Neuronal stem cell (in vitro differentiated cells): ENCODE measurements at regions not wholly inside any gene's neighbourhood (a gene's known extent, or its start where the extent isn't known, plus 50 kb on each side); places are given as distances from the start of the nearest gene placed in this dataset.

Source experiments
- DNase-seq: peaks from one replicate; pipeline ENCODE4 v3.0.0-alpha.2; 2013; ENCODE audit warnings: low spot score
- H2AFZ ChIP-seq: one replicate; pipeline ENCODE4 v1.6.1; 2013; ENCODE audit warnings: mild to moderate bottlenecking, low read length, inconsistent platforms
- H2AK5ac ChIP-seq: 2 replicates; pipeline ENCODE4 v1.6.1; 2013; ENCODE audit warnings: low read depth, mild to moderate bottlenecking, inconsistent platforms, low read length, moderate library complexity, mixed read lengths
- H2BK120ac ChIP-seq: 2 replicates; pipeline ENCODE4 v1.6.1; 2013; ENCODE audit warnings: low read depth, mild to moderate bottlenecking, inconsistent platforms, low read length, moderate library complexity, mixed read lengths
- H2BK12ac ChIP-seq: one replicate; pipeline ENCODE4 v1.6.1; 2013; ENCODE audit warnings: low read length, inconsistent platforms
- H2BK15ac ChIP-seq: 2 replicates; pipeline ENCODE4 v1.6.1; 2013; ENCODE audit warnings: mild to moderate bottlenecking, low read length, inconsistent platforms, mixed read lengths
- H2BK5ac ChIP-seq: one replicate; pipeline ENCODE4 v1.6.1; 2013; ENCODE audit warnings: inconsistent platforms, mild to moderate bottlenecking, low read length, moderate library complexity
- H3K14ac ChIP-seq: one replicate; pipeline ENCODE4 v1.6.1; 2013; ENCODE audit warnings: low read length, inconsistent platforms
- H3K18ac ChIP-seq: 2 replicates; pipeline ENCODE4 v1.6.1; 2013; ENCODE audit warnings: low read length, inconsistent platforms
- H3K23ac ChIP-seq: 2 replicates; pipeline ENCODE4 v1.6.1; 2013; ENCODE audit warnings: low read depth, mild to moderate bottlenecking, mixed read lengths, low read length, inconsistent platforms; ENCODE audit not compliant: poor library complexity
- H3K27ac ChIP-seq: replicated peaks from 3 replicates; pipeline ENCODE4 v1.5.1; 2013; ENCODE audit warnings: low read length, inconsistent platforms
- H3K27me3 ChIP-seq, 3 experiments: 2 replicates each; pipeline ENCODE4 v1.6.1; 2013; ENCODE audit warnings: low read length in 3 of 3, mild to moderate bottlenecking in 2 of 3, inconsistent platforms in 1 of 3, low read depth in 1 of 3, mixed read lengths in 1 of 3, moderate library complexity in 1 of 3; ENCODE audit not compliant: control insufficient read depth in 3 of 3, insufficient read depth in 3 of 3
- H3K36me3 ChIP-seq, 2 donors: replicated peaks in 1 of 2; 2 replicates each; pipeline ENCODE4 v1.6.1; 2013; ENCODE audit warnings: low read length in 2 of 2; ENCODE audit not compliant: control insufficient read depth in 2 of 2, insufficient read depth in 2 of 2
- H3K4ac ChIP-seq: 2 replicates; pipeline ENCODE4 v1.6.1; 2013; ENCODE audit warnings: inconsistent platforms, mild to moderate bottlenecking, low read length, moderate library complexity
- H3K4me1 ChIP-seq, 2 donors: 1 replicate in 1 of 2; 2 replicates in 1 of 2; pipeline ENCODE4 v1.6.1; 2013; ENCODE audit warnings: low read length in 2 of 2, low read depth in 1 of 2; ENCODE audit not compliant: control insufficient read depth in 2 of 2, insufficient read depth in 1 of 2
- H3K4me2 ChIP-seq: one replicate; pipeline ENCODE4 v1.6.1; 2013; ENCODE audit warnings: mild to moderate bottlenecking, low read length, inconsistent platforms; ENCODE audit not compliant: insufficient read depth, poor library complexity, severe bottlenecking
- H3K4me3 ChIP-seq, 2 donors: 2 replicates each; pipeline ENCODE4 v1.5.1; 2013; ENCODE audit warnings: low read length in 2 of 2, mild to moderate bottlenecking in 2 of 2, inconsistent platforms in 1 of 2, moderate library complexity in 1 of 2
- H3K79me1 ChIP-seq: one replicate; pipeline ENCODE4 v1.6.1; 2013; ENCODE audit warnings: low read depth, mild to moderate bottlenecking, inconsistent platforms, low read length, moderate library complexity
- H3K9ac ChIP-seq: one replicate; pipeline ENCODE4 v1.6.1; 2013; ENCODE audit warnings: mild to moderate bottlenecking, low read depth, low read length, inconsistent platforms; ENCODE audit not compliant: poor library complexity
- H3K9me3 ChIP-seq, 2 donors: replicated peaks in 1 of 2; 2 replicates each; pipeline versions ENCODE3 to v1.6.1; 2013; ENCODE audit warnings: low read length in 2 of 2, mild to moderate bottlenecking in 2 of 2, inconsistent platforms in 1 of 2, low read depth in 1 of 2, mixed read lengths in 1 of 2, moderate library complexity in 1 of 2; ENCODE audit not compliant: control insufficient read depth in 2 of 2, insufficient read depth in 1 of 2
- H4K8ac ChIP-seq: one replicate; pipeline ENCODE4 v1.6.1; 2013; ENCODE audit warnings: low read depth, mild to moderate bottlenecking, inconsistent platforms, low read length, moderate library complexity
- H4K91ac ChIP-seq: one replicate; pipeline ENCODE4 v1.6.1; 2013; ENCODE audit warnings: low read length, low read depth, mild to moderate bottlenecking, inconsistent platforms; ENCODE audit not compliant: poor library complexity
- whole genome bisulfite sequencing, 2 donors: extraction: QIAGEN DNeasy Blood & Tissue Kit; methylation state at CpG; one replicate each; pipeline ENCODE4 v1.1.7; 2013; ENCODE audit warnings: missing lambda C conversion rate in 2 of 2, mixed read lengths in 1 of 2; ENCODE audit not compliant: insufficient read length in 2 of 2, insufficient replicate concordance in 1 of 2; ENCODE audit errors: extremely low coverage in 2 of 2; 5-methylcytosine and 5-hydroxymethylcytosine counted together

DNA sequence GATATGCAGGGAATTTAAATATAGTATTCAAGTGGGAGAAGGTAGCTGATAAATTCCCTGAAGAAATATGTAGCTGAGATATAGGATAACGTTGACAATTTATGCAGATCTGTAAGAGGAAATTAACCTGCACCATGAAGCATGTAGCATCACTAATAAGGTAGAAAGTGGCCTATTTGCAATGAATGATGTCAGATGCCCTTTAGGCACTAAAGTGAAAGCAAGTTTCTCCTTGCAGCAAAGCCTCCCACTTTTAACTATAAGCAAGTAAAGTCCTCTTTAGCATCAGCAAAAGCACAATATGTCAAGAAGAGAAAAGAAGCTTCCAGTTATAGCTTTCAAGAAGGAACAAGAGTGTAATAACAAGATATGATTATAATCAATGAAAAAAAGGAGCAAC, 102.5 kb upstream of the SLITRK1 start:
- Histone ChIP-seq H2AK5ac (no peak overlapping the region), H2BK120ac (no peak overlapping the region), H3K14ac (no peak overlapping the region), H2BK15ac (no peak overlapping the region), H2AFZ (no peak overlapping the region), H3K4ac (no peak overlapping the region), H3K4me2 (no peak overlapping the region), H3K4me3 (no peak overlapping the region), H2BK5ac (no peak overlapping the region), H2BK12ac (no peak overlapping the region), H4K91ac (no peak overlapping the region), H3K27ac (no peak overlapping the region), H3K79me1 (no peaks in the 10 kb centered on the region), H3K9ac (no peak overlapping the region), H3K18ac (no peak overlapping the region), H3K9me3 (no peaks in the 10 kb centered on the region), H3K36me3 (no peaks in the 10 kb centered on the region), H4K8ac (no peak overlapping the region), H3K4me1 (no peaks in the 10 kb centered on the region), H3K23ac (no peak overlapping the region), H3K27me3 (no peaks in the 10 kb centered on the region)
- no peak for DNase-seq
- no CpG with 5 or more reads among the region's 1 CpG for WGBS, 2 donors

DNA sequence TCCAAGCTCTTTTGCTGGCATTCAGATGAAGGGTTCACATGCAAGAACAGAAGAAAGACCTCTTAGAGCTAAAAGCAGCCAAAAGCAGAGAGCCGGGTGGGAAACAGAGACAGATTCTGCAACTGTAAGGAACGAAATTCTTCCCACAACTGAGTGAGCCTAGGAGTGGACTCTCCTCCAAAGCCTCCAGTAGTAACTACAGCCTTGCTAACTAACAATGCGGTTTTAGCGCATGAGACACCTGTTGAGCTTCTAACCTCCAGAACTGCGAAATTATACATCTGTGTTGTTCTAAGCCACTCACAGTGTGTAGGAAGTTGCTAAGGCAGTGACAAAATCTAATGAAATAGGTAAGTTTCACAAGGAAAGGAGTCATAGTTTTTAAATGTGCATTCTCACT, 98.1 kb upstream of the SLITRK1 start:
- Histone ChIP-seq H2AK5ac (no peak overlapping the region), H3K14ac (no peak overlapping the region), H3K9me3 (no peaks in the 10 kb centered on the region), H3K9ac (no peak overlapping the region), H2BK120ac (no peak overlapping the region), H3K4me1 (no peaks in the 10 kb centered on the region), H2AFZ (peak overlapping the region; percentile 3), H2BK12ac (no peak overlapping the region), H3K36me3 (no peaks in the 10 kb centered on the region), H3K79me1 (no peaks in the 10 kb centered on the region), H3K27me3 (no peaks in the 10 kb centered on the region), H2BK15ac (no peak overlapping the region), H2BK5ac (no peak overlapping the region), H3K23ac (no peak overlapping the region), H4K8ac (no peak overlapping the region), H3K18ac (no peak overlapping the region), H3K27ac (no peak overlapping the region), H4K91ac (no peak overlapping the region), H3K4me2 (no peak overlapping the region), H3K4ac (no peak overlapping the region), H3K4me3 (no peak overlapping the region)
- no CpG with 5 or more reads among the region's 5 CpGs for WGBS, 2 donors
- no peak for DNase-seq

DNA sequence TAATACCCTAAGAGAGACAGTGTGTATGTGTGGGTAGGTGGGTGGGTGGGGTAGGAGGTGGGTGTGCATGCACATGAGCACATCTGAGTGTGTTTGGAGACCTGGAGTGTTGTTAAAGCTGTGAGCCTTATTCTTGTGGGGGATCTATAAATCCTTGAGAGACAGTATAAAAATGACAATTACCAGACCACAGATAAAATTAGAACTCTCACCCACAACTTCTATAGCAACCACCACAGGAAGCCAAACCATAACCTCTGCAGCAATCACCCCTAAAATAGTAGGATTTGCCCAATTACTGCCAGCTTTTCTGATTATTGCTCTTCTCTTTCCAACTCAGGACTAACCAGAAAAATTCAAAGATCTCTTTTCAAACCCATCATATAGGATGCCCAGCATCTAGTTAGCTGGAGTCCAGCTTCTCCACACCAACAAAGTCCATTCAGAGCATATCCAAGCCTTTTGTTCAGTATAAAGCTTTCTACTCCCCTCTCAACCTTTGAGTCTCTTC, 93.4 kb upstream of the SLITRK1 start:
- H3K4me2 ChIP-seq, result no peak overlapping the region
- no peaks in the 10 kb centered on the region for H3K4me1 ChIP-seq
- H3K9me3 ChIP-seq, result no peaks in the 10 kb centered on the region
- no peak overlapping the region for H2AK5ac ChIP-seq
- no peak overlapping the region for H3K4ac ChIP-seq
- no peak overlapping the region for H4K8ac ChIP-seq
- no peaks in the 10 kb centered on the region for H3K27me3 ChIP-seq
- no peak overlapping the region for H3K9ac ChIP-seq
- no peak for DNase-seq
- H2BK12ac ChIP-seq, result no peak overlapping the region
- H2BK15ac ChIP-seq, result no peak overlapping the region
- H3K27ac ChIP-seq, result no peak overlapping the region
- no peak overlapping the region for H3K18ac ChIP-seq
- no peaks in the 10 kb centered on the region for H3K79me1 ChIP-seq
- no peak overlapping the region for H2AFZ ChIP-seq
- no peak overlapping the region for H3K23ac ChIP-seq
- no peaks in the 10 kb centered on the region for H3K36me3 ChIP-seq
- H3K14ac ChIP-seq, result no peak overlapping the region
- no peak overlapping the region for H2BK5ac ChIP-seq
- no peak overlapping the region for H3K4me3 ChIP-seq
- no peak overlapping the region for H2BK120ac ChIP-seq
- no peak overlapping the region for H4K91ac ChIP-seq

DNA sequence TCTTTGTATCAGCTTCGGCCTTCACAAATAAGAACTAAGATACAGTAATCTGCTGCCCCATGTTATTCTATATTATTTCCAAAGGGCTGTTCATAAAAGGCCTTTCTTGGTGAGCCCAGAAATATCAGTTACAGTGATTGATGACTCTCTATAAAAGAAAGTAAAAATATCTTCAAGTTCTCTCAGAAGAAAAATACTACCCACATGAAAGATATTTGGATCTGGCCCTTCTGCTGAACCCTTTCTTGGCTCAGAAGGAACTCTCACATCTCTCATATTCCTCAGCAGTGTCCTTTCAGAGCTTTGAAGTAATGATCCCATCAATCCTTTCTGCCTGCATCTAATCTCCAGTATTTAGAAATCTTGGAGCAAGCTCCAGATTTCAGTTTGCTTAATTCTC, 76.3 kb upstream of the SLITRK1 start:
- Histone ChIP-seq H3K9me3 (no peaks in the 10 kb centered on the region), H3K79me1 (no peaks in the 10 kb centered on the region), H3K4me3 (no peak overlapping the region), H2AK5ac (no peak overlapping the region), H4K8ac (no peak overlapping the region), H3K4me2 (no peak overlapping the region), H3K36me3 (no peaks in the 10 kb centered on the region), H3K27me3 (no peaks in the 10 kb centered on the region), H2BK12ac (no peak overlapping the region), H2BK15ac (no peak overlapping the region), H3K14ac (no peak overlapping the region), H3K4me1 (no peaks in the 10 kb centered on the region), H3K18ac (no peak overlapping the region), H3K9ac (no peak overlapping the region), H2AFZ (peak overlapping the region; percentile 34), H2BK120ac (no peak overlapping the region), H3K27ac (no peak overlapping the region), H3K23ac (no peak overlapping the region), H3K4ac (no peak overlapping the region), H4K91ac (no peak overlapping the region), H2BK5ac (no peak overlapping the region)
- DNase-seq, result no peak
- no CpG with 5 or more reads among the region's 1 CpG for WGBS, 2 donors
